ENCODE measurements at regions not wholly inside any gene's neighbourhood (a gene's known extent, or its start where the extent isn't known, plus 50 kb on each side); places are given as distances from the start of the nearest gene placed in this dataset.

GRCh38 chrX:6986915-6987314 lies 160.6 kb upstream of the STS start:
- dilution Hi-C loops (cut with MboI; ENCODE audit: extremely low pct_ligation_motif_present, low sequenced_read_pairs): no loop called here
- H4K20me1 ChIP-seq (ENCODE audit: control insufficient read depth, extremely low read depth, insufficient read depth, low read length): no peaks in the 10 kb centered on the region
- no peaks in the 10 kb centered on the region for H3K4me1 ChIP-seq (ENCODE audit: control insufficient read depth, extremely low read depth, insufficient read depth, low read length)
- DNase-seq (ENCODE audit: low read depth, low spot score) (no peak), FAIRE-seq (no peak)
- no peak overlapping the region for H3K4me3 ChIP-seq (ENCODE audit: control insufficient read depth in 2 of 3, extremely low read depth in 1 of 3, insufficient read depth in 2 of 3, low read depth in 1 of 3, low read length in 3 of 3)
- H3K27ac ChIP-seq (ENCODE audit: control insufficient read depth, insufficient read depth, low read length): no peak overlapping the region
- H3K79me2 ChIP-seq (ENCODE audit: control insufficient read depth, insufficient read depth, low read length): no peaks in the 10 kb centered on the region
- H3K27me3 ChIP-seq (ENCODE audit: control insufficient read depth, extremely low read depth, insufficient read depth, low read length): no peaks in the 10 kb centered on the region
- no peaks in the 10 kb centered on the region for H3K9me3 ChIP-seq (ENCODE audit: control insufficient read depth, low read depth, low read length)
- H2AFZ ChIP-seq (ENCODE audit: control insufficient read depth, low read length): no peak overlapping the region
- no peak overlapping the region for H3K9ac ChIP-seq (ENCODE audit: control insufficient read depth, extremely low read depth, insufficient read depth, low read length)
- no peak for TF ChIP-seq CTCF (optimal IDR thresholded peaks at IDR 0.05 in 1 of 3, IDR thresholded peaks at IDR 0.05 in 1 of 3, conservative IDR thresholded peaks at IDR 0.05 in 1 of 3; ENCODE audit: extremely low read depth in 1 of 3, insufficient read depth in 2 of 3, low read length in 3 of 3)
- H3K4me2 ChIP-seq (ENCODE audit: control insufficient read depth, extremely low read depth, insufficient read depth, low read depth, low read length): no peak overlapping the region
- H3K9me1 ChIP-seq (ENCODE audit: control insufficient read depth, extremely low read depth, insufficient read depth, low read length): no peaks in the 10 kb centered on the region
- no peaks in the 10 kb centered on the region for H3K36me3 ChIP-seq (ENCODE audit: control insufficient read depth in 2 of 2, extremely low read depth in 1 of 2, insufficient read depth in 2 of 2, low read length in 2 of 2)

GRCh38 chrX:6985537-6985936 lies 162.0 kb upstream of the STS start:
- Histone ChIP-seq H2AFZ (ENCODE audit: control insufficient read depth, low read length) (no peak overlapping the region), H3K9ac (ENCODE audit: control insufficient read depth, extremely low read depth, insufficient read depth, low read length) (no peak overlapping the region), H4K20me1 (ENCODE audit: control insufficient read depth, extremely low read depth, insufficient read depth, low read length) (no peaks in the 10 kb centered on the region), H3K36me3 (ENCODE audit: control insufficient read depth in 2 of 2, extremely low read depth in 1 of 2, insufficient read depth in 2 of 2, low read length in 2 of 2) (no peaks in the 10 kb centered on the region), H3K27me3 (ENCODE audit: control insufficient read depth, extremely low read depth, insufficient read depth, low read length) (no peaks in the 10 kb centered on the region), H3K4me3 (ENCODE audit: control insufficient read depth in 2 of 3, extremely low read depth in 1 of 3, insufficient read depth in 2 of 3, low read depth in 1 of 3, low read length in 3 of 3) (no peak overlapping the region), H3K4me1 (ENCODE audit: control insufficient read depth, extremely low read depth, insufficient read depth, low read length) (no peaks in the 10 kb centered on the region), H3K9me1 (ENCODE audit: control insufficient read depth, extremely low read depth, insufficient read depth, low read length) (no peaks in the 10 kb centered on the region), H3K9me3 (ENCODE audit: control insufficient read depth, low read depth, low read length) (no peaks in the 10 kb centered on the region), H3K79me2 (ENCODE audit: control insufficient read depth, insufficient read depth, low read length) (no peaks in the 10 kb centered on the region), H3K4me2 (ENCODE audit: control insufficient read depth, extremely low read depth, insufficient read depth, low read depth, low read length) (no peak overlapping the region), H3K27ac (ENCODE audit: control insufficient read depth, insufficient read depth, low read length) (no peak overlapping the region)
- TF ChIP-seq CTCF (optimal IDR thresholded peaks at IDR 0.05 in 1 of 3, IDR thresholded peaks at IDR 0.05 in 1 of 3, conservative IDR thresholded peaks at IDR 0.05 in 1 of 3; ENCODE audit: extremely low read depth in 1 of 3, insufficient read depth in 2 of 3, low read length in 3 of 3): no peak
- FAIRE-seq (no peak), DNase-seq (ENCODE audit: low read depth, low spot score) (no peak)
- dilution Hi-C loops (cut with MboI; ENCODE audit: extremely low pct_ligation_motif_present, low sequenced_read_pairs): no loop called here

All from keratinocyte (primary cell).